ENCODE measurements at regions not wholly inside any gene's neighbourhood (a gene's known extent, or its start where the extent isn't known, plus 50 kb on each side); places are given as distances from the start of the nearest gene placed in this dataset.

- no CpG with 5 or more reads among the region's 3 CpGs for WGBS (ENCODE audit: insufficient coverage)
- Histone ChIP-seq H3K4me3 (ENCODE audit: low read length) (no peak overlapping the region), H3K4me1 (ENCODE audit: control insufficient read depth, insufficient read depth, low read length) (no peaks in the 10 kb centered on the region), H3K27me3 (ENCODE audit: control insufficient read depth, insufficient read depth, low read length) (no peaks in the 10 kb centered on the region), H3K36me3 (ENCODE audit: control insufficient read depth, insufficient read depth, low read length) (no peaks in the 10 kb centered on the region), H3K9me3 (ENCODE audit: control insufficient read depth, insufficient read depth, low read length) (no peaks in the 10 kb centered on the region), H3K27ac (ENCODE audit: low read length) (no peak overlapping the region)
- Mint-ChIP-seq H3K9me3 (no peaks in the 10 kb centered on the region), H3K4me3 (no peak overlapping the region), H3K27ac (no peak overlapping the region), H3K27me3 (ENCODE audit: low read depth in 2 of 2) (peaks cover 10 to 15% of the 10 kb centered on the region in 2 donors), H3K4me1 (peaks cover 7 to 8% of the 10 kb centered on the region in 2 donors), H3K36me3 (no peaks in the 10 kb centered on the region)
- DNase-seq (no peak), ATAC-seq (no peak)
- intact Hi-C loops (cut with micrococcal nuclease), result no loop called here
- TF ChIP-seq CTCF (IDR thresholded peaks at IDR 0.05), result no peak
Measured at GRCh38 chr6:14837435-14837834, 408.4 kb upstream of the JARID2 start.

- TF ChIP-seq CTCF (IDR thresholded peaks at IDR 0.05), result no peak
- Histone ChIP-seq H3K4me3 (ENCODE audit: low read length) (no peak overlapping the region), H3K27ac (ENCODE audit: low read length) (no peak overlapping the region), H3K4me1 (ENCODE audit: control insufficient read depth, insufficient read depth, low read length) (no peaks in the 10 kb centered on the region), H3K36me3 (ENCODE audit: control insufficient read depth, insufficient read depth, low read length) (no peaks in the 10 kb centered on the region), H3K27me3 (ENCODE audit: control insufficient read depth, insufficient read depth, low read length) (no peaks in the 10 kb centered on the region), H3K9me3 (ENCODE audit: control insufficient read depth, insufficient read depth, low read length) (no peaks in the 10 kb centered on the region)
- H3K36me3 Mint-ChIP-seq, result no peaks in the 10 kb centered on the region
- no peak for ATAC-seq
- no peak overlapping the region for H3K4me3 Mint-ChIP-seq
- 95% methylated on average over 4 of the region's 4 CpGs for WGBS (ENCODE audit: insufficient coverage)
- no peaks in the 10 kb centered on the region for H3K9me3 Mint-ChIP-seq
- intact Hi-C loops (cut with micrococcal nuclease), result no loop called here
- peaks cover 12 to 17% of the 10 kb centered on the region in 2 donors for H3K27me3 Mint-ChIP-seq (ENCODE audit: low read depth in 2 of 2)
- no peak overlapping the region for H3K27ac Mint-ChIP-seq
- DNase-seq, result no peak
- peaks cover 9 to 10% of the 10 kb centered on the region in 2 donors for H3K4me1 Mint-ChIP-seq
Measured at GRCh38 chr6:14838133-14838583, 407.7 kb upstream of the JARID2 start.

GRCh38 chr6:14841901-14842421 is 403.9 kb upstream of the JARID2 start:
- H3K27ac Mint-ChIP-seq, result peak overlapping the region; percentile 16 to 19
- peaks cover 9 to 26% of the 10 kb centered on the region in 2 donors for H3K27me3 Mint-ChIP-seq (ENCODE audit: low read depth in 2 of 2)
- Histone ChIP-seq H3K36me3 (ENCODE audit: control insufficient read depth, insufficient read depth, low read length) (no peaks in the 10 kb centered on the region), H3K27ac (ENCODE audit: low read length) (no peak overlapping the region), H3K4me1 (ENCODE audit: control insufficient read depth, insufficient read depth, low read length) (no peaks in the 10 kb centered on the region), H3K4me3 (ENCODE audit: low read length) (no peak overlapping the region), H3K9me3 (ENCODE audit: control insufficient read depth, insufficient read depth, low read length) (no peaks in the 10 kb centered on the region), H3K27me3 (ENCODE audit: control insufficient read depth, insufficient read depth, low read length) (no peaks in the 10 kb centered on the region)
- peaks cover 9 to 10% of the 10 kb centered on the region in 2 donors for H3K4me1 Mint-ChIP-seq
- TF ChIP-seq CTCF (IDR thresholded peaks at IDR 0.05), result no peak
- no peak overlapping the region for H3K4me3 Mint-ChIP-seq
- peak; percentile 27 to 69 (median 47) for ATAC-seq
- DNase-seq, result no peak
- H3K36me3 Mint-ChIP-seq, result no peaks in the 10 kb centered on the region
- H3K9me3 Mint-ChIP-seq, result no peaks in the 10 kb centered on the region
- WGBS (ENCODE audit: insufficient coverage), result 65% methylated on average over 7 of the region's 8 CpGs
- intact Hi-C loops (cut with micrococcal nuclease), result no loop called here

- Histone ChIP-seq H3K4me1 (ENCODE audit: control insufficient read depth, insufficient read depth, low read length) (no peaks in the 10 kb centered on the region), H3K36me3 (ENCODE audit: control insufficient read depth, insufficient read depth, low read length) (no peaks in the 10 kb centered on the region), H3K27me3 (ENCODE audit: control insufficient read depth, insufficient read depth, low read length) (no peaks in the 10 kb centered on the region), H3K4me3 (ENCODE audit: low read length) (no peak overlapping the region), H3K9me3 (ENCODE audit: control insufficient read depth, insufficient read depth, low read length) (no peaks in the 10 kb centered on the region), H3K27ac (ENCODE audit: low read length) (no peak overlapping the region)
- H3K27ac Mint-ChIP-seq, result no peak overlapping the region
- DNase-seq (no peak), ATAC-seq (no peak)
- intact Hi-C loops (cut with micrococcal nuclease), result no loop called here
- peaks cover 9 to 10% of the 10 kb centered on the region in 2 donors for H3K4me1 Mint-ChIP-seq
- no peak for TF ChIP-seq CTCF (IDR thresholded peaks at IDR 0.05)
- no peaks in the 10 kb centered on the region for H3K9me3 Mint-ChIP-seq
- no peak overlapping the region for H3K4me3 Mint-ChIP-seq
- no peaks in the 10 kb centered on the region for H3K36me3 Mint-ChIP-seq
- 96% methylated on average over 16 of the region's 17 CpGs for WGBS (ENCODE audit: insufficient coverage)
- peaks cover 3 to 17% of the 10 kb centered on the region in 2 donors for H3K27me3 Mint-ChIP-seq (ENCODE audit: low read depth in 2 of 2)
Measured at GRCh38 chr6:14844411-14844810, 401.5 kb upstream of the JARID2 start.
